ENCODE measurements at regions not wholly inside any gene's neighbourhood (a gene's known extent, or its start where the extent isn't known, plus 50 kb on each side); places are given as distances from the start of the nearest gene placed in this dataset.
"Not testable (repeated sequence)": the region's sequence is repeated elsewhere in the genome, so short reads cannot be mapped to it uniquely, and the experiment has no call there.

GRCh38 chr2:204407204-204408014 lies 137.9 kb upstream of the PARD3B start:
- no peak overlapping the region for H3K27ac ChIP-seq
- DNase-seq (ENCODE audit: low spot score), result no peak
- no peak for TF ChIP-seq CTCF (IDR thresholded peaks at IDR 0.05)
- H3K4me3 ChIP-seq, result no peak overlapping the region

- not testable (repeated sequence) for H3K27ac ChIP-seq; DNase-seq (ENCODE audit: low spot score); H3K4me3 ChIP-seq
Measured at GRCh38 chr2:204412782-204413181, 132.5 kb upstream of the PARD3B start.

DNA sequence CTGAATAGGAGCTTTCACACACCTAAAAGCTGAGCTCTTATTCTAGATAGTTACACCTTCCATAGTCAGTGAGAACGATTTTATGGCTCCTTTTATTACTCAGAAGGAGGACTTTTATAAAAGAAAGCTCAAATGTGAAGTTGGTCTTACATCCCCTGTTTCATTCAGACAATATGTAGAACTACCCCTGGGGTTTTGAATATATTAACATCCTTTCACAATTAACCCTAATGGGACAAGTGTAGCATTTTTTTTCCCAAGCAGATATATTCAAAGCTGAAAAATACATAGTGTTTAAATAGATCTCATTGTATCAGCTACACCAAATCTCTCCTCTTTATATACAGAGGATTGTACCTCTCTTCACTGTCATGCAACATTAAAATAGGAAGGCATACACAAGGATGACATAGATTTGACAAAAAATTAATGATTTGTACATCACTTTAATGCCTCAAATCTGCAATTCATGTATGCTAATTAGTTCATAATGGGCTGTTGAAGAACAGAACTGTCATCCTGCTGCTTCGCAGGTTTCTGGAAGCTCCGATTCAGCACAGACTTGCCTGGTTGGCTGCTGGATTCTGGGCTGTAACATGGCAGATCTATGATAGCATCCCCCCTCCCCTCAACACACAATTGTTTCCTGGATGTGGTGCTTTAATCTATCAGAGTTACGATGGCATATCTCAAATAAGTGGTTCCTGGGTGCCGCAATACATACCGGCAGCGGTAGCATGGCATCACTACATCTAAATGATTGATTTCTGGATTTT lies 129.7 kb upstream of the PARD3B start:
- Histone ChIP-seq H3K27ac (no peak overlapping the region), H3K4me3 (no peak overlapping the region)
- DNase-seq (ENCODE audit: low spot score), result no peak
- no peak for TF ChIP-seq CTCF (IDR thresholded peaks at IDR 0.05)

DNA sequence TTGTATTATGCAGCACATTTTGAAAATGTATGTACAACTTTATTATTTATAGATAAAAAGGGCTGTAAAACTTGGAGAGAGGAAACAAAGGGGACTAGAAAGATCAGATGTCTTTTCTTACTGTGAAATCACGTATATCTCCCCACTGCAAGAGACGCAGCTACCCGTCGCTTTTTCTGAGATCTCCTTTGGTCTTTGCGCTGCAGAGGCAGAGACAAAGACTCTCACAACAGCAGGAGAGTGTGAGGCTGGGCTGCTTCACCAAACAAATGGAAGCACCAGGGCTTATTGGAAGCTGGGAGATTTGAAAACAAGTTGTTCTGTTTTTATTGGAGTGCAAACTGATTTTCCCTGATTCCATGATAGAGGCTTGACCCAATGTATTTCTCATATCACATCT lies 129.0 kb upstream of the PARD3B start:
- TF ChIP-seq CTCF (IDR thresholded peaks at IDR 0.05), result no peak
- H3K4me3 ChIP-seq, result no peak overlapping the region
- no peak overlapping the region for H3K27ac ChIP-seq
- no peak for DNase-seq (ENCODE audit: low spot score)

GRCh38 chr2:204425821-204426220 lies 119.5 kb upstream of the PARD3B start:
- H3K4me3 ChIP-seq, result no peak overlapping the region
- H3K27ac ChIP-seq, result no peak overlapping the region
- DNase-seq (ENCODE audit: low spot score), result no peak
- no peak for TF ChIP-seq CTCF (IDR thresholded peaks at IDR 0.05)

- TF ChIP-seq CTCF (IDR thresholded peaks at IDR 0.05), result no peak
- Histone ChIP-seq H3K27ac (no peak overlapping the region), H3K4me3 (no peak overlapping the region)
- no peak for DNase-seq (ENCODE audit: low spot score)
Measured at GRCh38 chr2:204428675-204429074, 116.6 kb upstream of the PARD3B start.

GRCh38 chr2:204431529-204431928 lies 113.7 kb upstream of the PARD3B start:
- Histone ChIP-seq H3K27ac (no peak overlapping the region), H3K4me3 (no peak overlapping the region)
- TF ChIP-seq CTCF (IDR thresholded peaks at IDR 0.05), result no peak
- no peak for DNase-seq (ENCODE audit: low spot score)
